ENCODE measurements at regions not wholly inside any gene's neighbourhood (a gene's known extent, or its start where the extent isn't known, plus 50 kb on each side); places are given as distances from the start of the nearest gene placed in this dataset.

DNA sequence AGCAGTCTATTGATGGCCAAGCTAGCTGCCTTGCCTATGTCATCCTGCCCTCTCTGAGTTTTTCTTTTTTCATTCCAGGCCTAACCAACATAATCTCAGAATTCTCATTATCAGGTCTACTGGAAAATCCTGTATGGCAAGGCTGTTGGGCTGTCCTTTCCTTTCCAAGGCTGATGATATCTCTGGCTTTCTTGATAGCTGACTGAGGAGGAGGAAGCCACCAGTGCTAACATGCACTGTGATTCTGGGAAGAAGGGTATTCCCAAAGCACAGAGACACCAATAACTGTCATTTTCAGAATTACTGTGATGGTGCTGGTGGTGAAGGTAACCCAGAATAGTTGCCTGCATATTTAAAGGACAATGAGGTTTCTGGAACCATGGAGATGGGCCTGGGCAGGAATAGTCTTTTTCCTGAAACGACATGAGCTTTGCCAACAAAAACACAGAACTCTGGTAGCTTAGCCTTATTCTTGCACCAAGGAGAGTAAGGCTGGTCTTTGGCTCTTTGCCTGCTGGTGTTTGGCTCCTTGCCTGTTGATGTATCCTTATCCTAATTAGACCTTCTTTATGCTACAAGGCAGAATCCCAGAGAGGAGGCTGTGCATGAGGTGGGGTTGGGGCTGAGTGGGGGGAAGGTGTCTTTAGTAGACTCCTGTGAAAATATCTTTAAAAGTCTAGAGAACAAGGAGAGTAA, 157.4 kb downstream of the TNFSF18 start:
- TF ChIP-seq POLR2AphosphoS5 (IDR thresholded peaks at IDR 0.05; ENCODE audit: low read depth, low read length) (no peak), SIN3A (IDR thresholded peaks at IDR 0.05; ENCODE audit: borderline replicate concordance, insufficient read depth, low read length) (no peak), REST (IDR thresholded peaks at IDR 0.05; ENCODE audit: insufficient read depth in 1 of 2, low read depth in 2 of 2, low read length in 2 of 2) (0 out of 4 replicates have a peak, but pooled peaks of 1 of the 2 experiments have one; percentile 10), TAF1 (IDR thresholded peaks at IDR 0.05; ENCODE audit: borderline replicate concordance, insufficient read depth, low read length) (no peak), FOXP2 (optimal IDR thresholded peaks at IDR 0.05; ENCODE audit: borderline replicate concordance, extremely low read depth, extremely low read length, insufficient read depth) (no peak)

DNA sequence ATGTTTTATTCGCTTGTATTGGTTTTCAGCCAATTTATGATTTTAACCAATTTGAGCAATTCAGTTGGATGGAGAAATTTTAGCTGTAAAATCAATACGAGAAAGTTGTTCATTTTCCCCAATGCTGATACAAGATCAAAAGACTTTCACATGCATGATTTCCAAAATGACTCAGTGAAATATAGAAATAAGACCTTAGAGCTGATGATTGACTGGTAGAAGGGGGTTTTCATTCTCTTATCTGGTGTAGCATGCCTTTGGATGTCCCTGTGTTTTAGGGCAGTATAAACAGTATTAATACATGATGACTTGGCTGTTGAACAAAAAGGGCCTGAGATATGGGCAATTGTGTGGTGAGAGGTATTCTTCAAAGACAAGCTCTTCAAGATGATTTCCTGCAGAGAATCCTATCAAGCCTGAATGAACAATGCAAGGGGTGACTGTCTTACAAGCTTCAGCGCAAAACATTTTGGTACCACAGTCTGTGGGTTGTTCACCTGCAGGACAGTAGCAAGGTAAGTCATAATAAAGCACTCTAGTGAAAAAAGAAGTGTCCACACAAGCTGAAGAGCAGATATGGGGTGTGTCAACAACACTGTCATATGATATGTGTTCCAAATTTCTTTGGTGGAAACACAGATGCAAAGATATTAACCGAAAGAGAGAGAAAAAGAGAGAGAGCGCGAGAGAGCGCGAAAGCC, 156.2 kb downstream of the TNFSF18 start:
- no peak for TF ChIP-seq FOXP2 (optimal IDR thresholded peaks at IDR 0.05; ENCODE audit: borderline replicate concordance, extremely low read depth, extremely low read length, insufficient read depth)
- TF ChIP-seq TAF1 (IDR thresholded peaks at IDR 0.05; ENCODE audit: borderline replicate concordance, insufficient read depth, low read length), result no peak
- TF ChIP-seq SIN3A (IDR thresholded peaks at IDR 0.05; ENCODE audit: borderline replicate concordance, insufficient read depth, low read length), result no peak
- no peak for TF ChIP-seq POLR2AphosphoS5 (IDR thresholded peaks at IDR 0.05; ENCODE audit: low read depth, low read length)
- TF ChIP-seq REST (IDR thresholded peaks at IDR 0.05; ENCODE audit: insufficient read depth in 1 of 2, low read depth in 2 of 2, low read length in 2 of 2), result no peak

- TF ChIP-seq REST (IDR thresholded peaks at IDR 0.05; ENCODE audit: insufficient read depth in 1 of 2, low read depth in 2 of 2, low read length in 2 of 2) (no peak), SIN3A (IDR thresholded peaks at IDR 0.05; ENCODE audit: borderline replicate concordance, insufficient read depth, low read length) (no peak), TAF1 (IDR thresholded peaks at IDR 0.05; ENCODE audit: borderline replicate concordance, insufficient read depth, low read length) (no peak), POLR2AphosphoS5 (IDR thresholded peaks at IDR 0.05; ENCODE audit: low read depth, low read length) (no peak), FOXP2 (optimal IDR thresholded peaks at IDR 0.05; ENCODE audit: borderline replicate concordance, extremely low read depth, extremely low read length, insufficient read depth) (no peak)
These were observed 155.7 kb downstream of the TNFSF18 start for GRCh38 chr1:172895050-172895460.

GRCh38 chr1:172895761-172896160, 155.0 kb downstream of the TNFSF18 start:
- TF ChIP-seq SIN3A (IDR thresholded peaks at IDR 0.05; ENCODE audit: borderline replicate concordance, insufficient read depth, low read length), result no peak
- no peak for TF ChIP-seq REST (IDR thresholded peaks at IDR 0.05; ENCODE audit: insufficient read depth in 1 of 2, low read depth in 2 of 2, low read length in 2 of 2)
- TF ChIP-seq TAF1 (IDR thresholded peaks at IDR 0.05; ENCODE audit: borderline replicate concordance, insufficient read depth, low read length), result no peak
- no peak for TF ChIP-seq POLR2AphosphoS5 (IDR thresholded peaks at IDR 0.05; ENCODE audit: low read depth, low read length)
- TF ChIP-seq FOXP2 (optimal IDR thresholded peaks at IDR 0.05; ENCODE audit: borderline replicate concordance, extremely low read depth, extremely low read length, insufficient read depth), result no peak
